ENCODE measurements at regions not wholly inside any gene's neighbourhood (a gene's known extent, or its start where the extent isn't known, plus 50 kb on each side); places are given as distances from the start of the nearest gene placed in this dataset.

DNA sequence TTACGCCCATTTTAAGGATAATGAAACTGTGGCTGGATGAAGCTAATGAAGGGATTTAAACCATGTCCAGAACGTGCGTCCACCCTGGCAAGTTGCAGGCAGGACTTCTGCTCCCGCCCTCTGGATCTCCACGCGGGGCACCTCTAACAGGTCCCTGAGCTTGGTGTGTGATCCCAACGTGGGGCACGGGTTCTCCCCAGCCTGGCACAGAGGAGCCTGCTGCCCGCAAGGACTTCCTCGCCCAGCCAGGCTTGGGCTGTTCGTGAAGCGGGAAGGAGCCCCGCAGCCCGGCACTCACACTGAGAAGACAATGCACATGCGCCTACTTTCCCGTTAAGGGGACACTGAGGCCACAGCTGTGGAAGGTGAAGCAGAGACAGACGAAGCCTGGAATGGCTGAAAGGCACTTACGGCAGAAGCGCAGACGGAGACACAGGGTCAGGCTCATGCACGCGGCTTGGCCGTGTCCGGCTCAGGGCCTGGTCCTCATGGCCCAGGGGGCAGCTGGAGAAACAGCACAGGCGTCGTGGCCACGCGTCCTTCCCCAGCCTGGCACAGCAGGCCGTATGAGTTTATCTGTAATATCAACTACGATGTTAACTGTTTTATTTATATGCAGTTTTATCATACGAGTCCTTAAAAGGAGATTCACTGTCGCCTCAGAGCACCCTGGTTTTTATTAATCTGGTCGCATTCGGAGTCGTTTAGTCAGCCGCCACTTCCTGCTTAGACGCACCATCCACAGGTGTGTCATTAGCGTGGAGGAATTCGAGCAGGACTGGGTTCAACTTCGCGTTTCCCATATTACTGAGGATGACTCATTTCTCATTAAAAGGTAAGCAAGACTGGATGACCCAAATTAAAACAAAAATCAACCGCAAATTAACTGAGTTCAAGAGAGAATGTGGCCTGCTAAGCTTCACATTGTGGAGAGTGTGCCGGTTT is 835.9 kb downstream of the GALR1 start:
- Histone ChIP-seq H3K9ac (ENCODE audit: low read depth, low read length) (no peak overlapping the region), H3K4me1 (ENCODE audit: control insufficient read depth, insufficient read depth, low read length) (no peaks in the 10 kb centered on the region), H3K4me3 (ENCODE audit: low read depth, low read length) (no peak overlapping the region), H3K36me3 (ENCODE audit: control insufficient read depth, insufficient read depth, low read length) (no peaks in the 10 kb centered on the region), H3K27me3 (ENCODE audit: control insufficient read depth, insufficient read depth, low read length) (no peaks in the 10 kb centered on the region), H3K9me3 (ENCODE audit: control insufficient read depth, insufficient read depth, low read length) (no peaks in the 10 kb centered on the region), H3K27ac (ENCODE audit: low read depth, low read length) (no peak overlapping the region)

DNA sequence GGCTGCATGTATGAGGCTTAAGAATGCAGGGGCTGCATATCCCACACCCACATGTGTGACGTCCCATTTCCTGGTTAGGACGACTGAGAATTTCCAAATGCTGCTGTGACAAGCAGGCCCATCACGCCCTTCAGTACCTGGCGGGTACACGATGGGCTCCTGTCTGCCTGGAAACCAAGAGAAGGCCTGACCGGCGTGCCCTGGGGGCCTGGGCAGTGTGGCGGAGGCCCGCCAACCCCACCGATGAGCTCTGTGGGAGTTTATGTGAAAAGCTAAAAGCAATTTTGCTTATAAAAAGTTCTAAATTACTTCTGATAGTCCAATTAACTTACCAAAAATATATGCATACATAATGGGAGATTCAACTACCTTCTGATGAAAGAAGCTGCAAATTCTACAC is 837.3 kb downstream of the GALR1 start:
- Histone ChIP-seq H3K4me1 (ENCODE audit: control insufficient read depth, insufficient read depth, low read length) (no peaks in the 10 kb centered on the region), H3K4me3 (ENCODE audit: low read depth, low read length) (no peak overlapping the region), H3K9me3 (ENCODE audit: control insufficient read depth, insufficient read depth, low read length) (no peaks in the 10 kb centered on the region), H3K27me3 (ENCODE audit: control insufficient read depth, insufficient read depth, low read length) (no peaks in the 10 kb centered on the region), H3K9ac (ENCODE audit: low read depth, low read length) (no peak overlapping the region), H3K27ac (ENCODE audit: low read depth, low read length) (no peak overlapping the region), H3K36me3 (ENCODE audit: control insufficient read depth, insufficient read depth, low read length) (no peaks in the 10 kb centered on the region)

DNA sequence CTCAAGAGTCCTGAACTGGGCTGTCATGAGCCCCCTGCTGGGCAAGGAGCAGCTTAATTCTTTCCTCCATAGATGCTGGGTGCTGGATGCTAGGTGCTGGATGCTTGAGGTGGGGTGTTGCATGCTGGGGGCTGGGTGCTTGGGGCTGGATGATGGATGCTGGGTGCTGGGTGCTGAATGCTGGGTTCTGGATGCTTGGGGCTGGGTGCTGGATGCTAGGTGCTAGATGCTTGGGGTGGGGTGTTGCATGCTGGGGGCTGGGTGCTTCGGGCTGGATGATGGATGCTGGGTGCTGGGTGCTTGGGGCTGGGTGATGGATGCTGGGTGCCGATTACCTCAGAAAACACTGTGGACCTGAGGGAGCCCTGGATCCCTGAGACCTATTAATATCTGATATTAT is 837.7 kb downstream of the GALR1 start:
- H3K36me3 ChIP-seq (ENCODE audit: control insufficient read depth, insufficient read depth, low read length) = no peaks in the 10 kb centered on the region
- no peaks in the 10 kb centered on the region for H3K9me3 ChIP-seq (ENCODE audit: control insufficient read depth, insufficient read depth, low read length)
- no peak overlapping the region for H3K4me3 ChIP-seq (ENCODE audit: low read depth, low read length)
- no peak overlapping the region for H3K27ac ChIP-seq (ENCODE audit: low read depth, low read length)
- no peaks in the 10 kb centered on the region for H3K4me1 ChIP-seq (ENCODE audit: control insufficient read depth, insufficient read depth, low read length)
- H3K9ac ChIP-seq (ENCODE audit: low read depth, low read length) = no peak overlapping the region
- no peaks in the 10 kb centered on the region for H3K27me3 ChIP-seq (ENCODE audit: control insufficient read depth, insufficient read depth, low read length)

DNA sequence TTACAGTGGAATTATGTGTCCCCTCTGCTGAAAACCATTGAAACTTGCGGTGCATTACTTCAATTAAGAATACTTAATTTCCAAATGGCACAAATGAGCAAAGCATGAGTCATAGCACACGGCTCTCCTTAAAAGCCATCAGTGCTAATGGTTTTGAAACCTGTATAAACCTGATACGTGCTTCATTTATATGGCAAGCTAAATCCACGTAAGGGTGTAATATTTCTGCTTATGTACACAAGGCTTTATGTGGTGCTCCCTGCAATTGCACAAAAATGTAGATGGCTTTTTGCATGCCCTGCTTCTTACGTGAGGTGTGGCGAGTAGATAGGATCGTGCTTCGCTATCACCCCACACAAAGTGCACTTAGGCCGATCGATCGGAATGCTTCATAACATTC is 840.9 kb downstream of the GALR1 start:
- no peaks in the 10 kb centered on the region for H3K9me3 ChIP-seq (ENCODE audit: control insufficient read depth, insufficient read depth, low read length)
- no peak overlapping the region for H3K9ac ChIP-seq (ENCODE audit: low read depth, low read length)
- no peak overlapping the region for H3K4me3 ChIP-seq (ENCODE audit: low read depth, low read length)
- H3K27me3 ChIP-seq (ENCODE audit: control insufficient read depth, insufficient read depth, low read length) = no peaks in the 10 kb centered on the region
- no peaks in the 10 kb centered on the region for H3K36me3 ChIP-seq (ENCODE audit: control insufficient read depth, insufficient read depth, low read length)
- peaks cover 5% of the 10 kb centered on the region for H3K4me1 ChIP-seq (ENCODE audit: control insufficient read depth, insufficient read depth, low read length)
- H3K27ac ChIP-seq (ENCODE audit: low read depth, low read length) = no peak overlapping the region

DNA sequence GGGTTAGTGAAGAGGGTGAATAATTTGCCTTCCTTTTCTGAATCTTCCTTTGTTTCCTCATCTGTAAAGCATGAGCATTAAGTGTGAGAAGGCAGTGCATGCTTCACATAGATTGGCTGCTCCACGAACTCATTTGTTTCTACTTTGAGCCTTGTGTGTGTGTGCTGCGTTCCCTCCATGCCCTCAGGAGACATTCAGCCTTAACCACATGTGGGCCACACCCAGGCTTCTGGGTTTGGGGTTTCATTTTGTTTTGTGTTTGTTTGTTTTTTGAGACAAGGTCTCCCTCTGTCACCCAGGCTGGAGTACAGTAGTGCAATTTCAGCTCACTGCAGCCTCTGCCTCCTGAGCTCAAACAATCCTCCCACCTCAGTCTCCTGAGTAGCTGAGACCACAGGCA is 843.3 kb downstream of the GALR1 start:
- H3K4me3 ChIP-seq (ENCODE audit: low read depth, low read length) = no peak overlapping the region
- no peaks in the 10 kb centered on the region for H3K27me3 ChIP-seq (ENCODE audit: control insufficient read depth, insufficient read depth, low read length)
- no peak overlapping the region for H3K9ac ChIP-seq (ENCODE audit: low read depth, low read length)
- peaks cover 5% of the 10 kb centered on the region for H3K4me1 ChIP-seq (ENCODE audit: control insufficient read depth, insufficient read depth, low read length)
- H3K9me3 ChIP-seq (ENCODE audit: control insufficient read depth, insufficient read depth, low read length) = no peaks in the 10 kb centered on the region
- H3K27ac ChIP-seq (ENCODE audit: low read depth, low read length) = no peak overlapping the region
- no peaks in the 10 kb centered on the region for H3K36me3 ChIP-seq (ENCODE audit: control insufficient read depth, insufficient read depth, low read length)

DNA sequence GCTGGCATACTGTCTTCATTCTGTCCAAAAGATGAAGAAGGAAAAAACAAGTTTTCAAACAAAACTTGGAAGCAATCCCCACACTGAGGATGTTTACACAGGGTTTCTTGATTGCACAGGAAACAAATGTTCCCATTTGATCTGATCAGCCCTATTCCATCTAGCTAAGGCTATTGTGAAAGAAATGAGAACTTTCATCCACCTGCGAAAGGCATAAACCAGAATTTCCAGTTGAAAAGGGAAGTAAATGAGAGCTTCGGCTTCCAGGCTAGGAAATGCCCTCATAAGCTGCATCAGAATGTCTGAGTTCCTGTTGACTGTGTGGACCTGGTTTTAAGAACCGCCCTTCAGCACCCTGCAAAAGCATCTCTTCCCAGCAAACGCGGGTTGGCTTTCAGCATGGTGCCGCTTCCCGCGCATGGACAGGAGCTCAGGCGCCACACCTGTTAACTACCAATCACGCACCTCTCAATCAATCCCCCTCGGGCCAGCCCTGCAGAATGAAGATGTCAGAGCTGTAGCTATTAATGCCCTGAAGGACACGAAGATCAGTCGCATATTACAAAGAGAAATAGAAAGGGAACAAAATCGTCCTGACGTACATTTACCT is 850.4 kb downstream of the GALR1 start:
- no peaks in the 10 kb centered on the region for H3K4me1 ChIP-seq (ENCODE audit: control insufficient read depth, insufficient read depth, low read length)
- no peak overlapping the region for H3K9ac ChIP-seq (ENCODE audit: low read depth, low read length)
- H3K27me3 ChIP-seq (ENCODE audit: control insufficient read depth, insufficient read depth, low read length) = no peaks in the 10 kb centered on the region
- no peaks in the 10 kb centered on the region for H3K9me3 ChIP-seq (ENCODE audit: control insufficient read depth, insufficient read depth, low read length)
- no peaks in the 10 kb centered on the region for H3K36me3 ChIP-seq (ENCODE audit: control insufficient read depth, insufficient read depth, low read length)
- no peak overlapping the region for H3K27ac ChIP-seq (ENCODE audit: low read depth, low read length)
- no peak overlapping the region for H3K4me3 ChIP-seq (ENCODE audit: low read depth, low read length)

DNA sequence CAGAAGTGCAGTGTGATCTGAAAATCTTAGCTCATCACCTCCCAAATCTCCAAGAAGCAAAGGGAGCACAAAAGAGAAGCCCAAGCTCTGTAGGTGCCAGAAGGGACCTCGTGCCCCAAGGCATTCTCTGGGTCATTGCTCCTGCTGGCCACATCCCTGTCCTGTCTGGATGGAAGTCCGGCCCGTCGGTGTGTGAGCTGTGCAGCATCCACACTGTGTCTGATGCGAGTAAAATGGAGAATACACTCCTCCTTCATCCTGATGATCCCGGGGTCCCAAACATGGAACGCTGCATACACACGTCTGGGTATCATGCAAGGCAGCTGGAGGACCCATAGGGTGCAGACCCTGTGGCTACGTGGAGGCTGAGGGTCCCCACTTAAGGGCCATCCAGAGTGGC is 851.4 kb downstream of the GALR1 start:
- H3K36me3 ChIP-seq (ENCODE audit: control insufficient read depth, insufficient read depth, low read length) = no peaks in the 10 kb centered on the region
- no peak overlapping the region for H3K4me3 ChIP-seq (ENCODE audit: low read depth, low read length)
- H3K9me3 ChIP-seq (ENCODE audit: control insufficient read depth, insufficient read depth, low read length) = no peaks in the 10 kb centered on the region
- no peak overlapping the region for H3K9ac ChIP-seq (ENCODE audit: low read depth, low read length)
- H3K4me1 ChIP-seq (ENCODE audit: control insufficient read depth, insufficient read depth, low read length) = no peaks in the 10 kb centered on the region
- H3K27ac ChIP-seq (ENCODE audit: low read depth, low read length) = no peak overlapping the region
- H3K27me3 ChIP-seq (ENCODE audit: control insufficient read depth, insufficient read depth, low read length) = no peaks in the 10 kb centered on the region

DNA sequence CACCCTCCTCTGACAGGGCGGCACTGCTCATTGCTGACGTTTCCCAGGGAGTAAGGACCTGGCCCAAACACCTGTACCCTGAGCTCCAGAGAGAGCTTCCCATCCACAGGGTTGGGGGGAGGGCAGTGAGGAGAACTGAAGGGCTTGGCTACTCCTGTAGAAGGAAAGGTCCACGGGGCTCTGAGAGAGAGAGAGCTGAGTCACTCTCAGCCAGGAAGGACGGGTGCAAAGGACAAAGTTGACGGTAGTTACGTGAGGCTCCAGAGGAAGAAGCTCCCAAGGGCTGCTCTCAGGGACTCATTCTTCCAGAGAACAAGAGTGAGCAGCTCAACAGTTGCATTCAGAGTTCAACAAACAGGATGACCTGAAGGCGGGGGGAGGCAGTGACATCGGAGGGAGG is 852.5 kb downstream of the GALR1 start:
- Histone ChIP-seq H3K27ac (ENCODE audit: low read depth, low read length) (no peak overlapping the region), H3K4me3 (ENCODE audit: low read depth, low read length) (no peak overlapping the region), H3K27me3 (ENCODE audit: control insufficient read depth, insufficient read depth, low read length) (no peaks in the 10 kb centered on the region), H3K4me1 (ENCODE audit: control insufficient read depth, insufficient read depth, low read length) (no peaks in the 10 kb centered on the region), H3K9ac (ENCODE audit: low read depth, low read length) (no peak overlapping the region), H3K9me3 (ENCODE audit: control insufficient read depth, insufficient read depth, low read length) (no peaks in the 10 kb centered on the region), H3K36me3 (ENCODE audit: control insufficient read depth, insufficient read depth, low read length) (no peaks in the 10 kb centered on the region)

DNA sequence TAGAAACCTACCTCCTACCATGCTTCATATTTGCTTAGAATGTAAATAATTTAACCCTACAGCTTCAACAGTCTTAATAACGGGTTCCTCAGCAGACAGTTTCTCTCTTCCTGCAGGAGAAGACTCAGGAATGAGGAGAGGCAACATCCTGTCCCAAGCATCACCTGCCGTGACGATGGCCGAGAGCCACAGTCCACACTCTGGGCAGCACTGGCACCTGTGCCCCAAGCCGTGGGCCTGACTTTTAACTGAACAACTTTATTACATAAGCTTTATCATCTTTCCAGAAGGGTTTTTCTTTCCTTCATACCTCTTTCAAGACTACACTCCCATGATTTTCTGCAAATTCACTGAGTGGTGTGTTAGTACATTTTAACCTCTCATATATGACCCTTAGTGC is 856.0 kb downstream of the GALR1 start:
- H3K4me1 ChIP-seq (ENCODE audit: control insufficient read depth, insufficient read depth, low read length) = no peaks in the 10 kb centered on the region
- H3K9me3 ChIP-seq (ENCODE audit: control insufficient read depth, insufficient read depth, low read length) = no peaks in the 10 kb centered on the region
- H3K4me3 ChIP-seq (ENCODE audit: low read depth, low read length) = no peak overlapping the region
- H3K27ac ChIP-seq (ENCODE audit: low read depth, low read length) = no peak overlapping the region
- no peaks in the 10 kb centered on the region for H3K27me3 ChIP-seq (ENCODE audit: control insufficient read depth, insufficient read depth, low read length)
- no peak overlapping the region for H3K9ac ChIP-seq (ENCODE audit: low read depth, low read length)
- H3K36me3 ChIP-seq (ENCODE audit: control insufficient read depth, insufficient read depth, low read length) = no peaks in the 10 kb centered on the region

DNA sequence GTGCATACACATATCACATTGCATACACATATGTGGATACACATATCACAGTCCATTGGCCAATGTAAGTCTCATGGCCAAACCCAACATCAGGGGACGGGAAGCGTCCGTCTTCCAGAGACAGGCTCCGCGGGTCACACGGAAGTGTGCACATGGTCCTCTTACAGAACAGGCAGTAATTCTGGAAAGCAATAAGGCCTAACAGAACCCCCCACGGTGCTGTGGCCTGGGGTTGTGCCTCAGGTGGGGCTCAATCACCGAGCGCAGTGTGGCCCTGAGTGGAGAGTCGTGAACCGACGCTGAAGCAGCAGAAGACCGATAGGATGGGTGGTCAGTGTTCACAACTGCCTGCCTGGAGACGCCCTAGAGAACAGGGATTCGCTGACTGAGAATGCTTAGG is 857.3 kb downstream of the GALR1 start:
- Histone ChIP-seq H3K4me3 (ENCODE audit: low read depth, low read length) (no peak overlapping the region), H3K9ac (ENCODE audit: low read depth, low read length) (no peak overlapping the region), H3K36me3 (ENCODE audit: control insufficient read depth, insufficient read depth, low read length) (no peaks in the 10 kb centered on the region), H3K9me3 (ENCODE audit: control insufficient read depth, insufficient read depth, low read length) (no peaks in the 10 kb centered on the region), H3K4me1 (ENCODE audit: control insufficient read depth, insufficient read depth, low read length) (no peaks in the 10 kb centered on the region), H3K27me3 (ENCODE audit: control insufficient read depth, insufficient read depth, low read length) (no peaks in the 10 kb centered on the region), H3K27ac (ENCODE audit: low read depth, low read length) (no peak overlapping the region)

DNA sequence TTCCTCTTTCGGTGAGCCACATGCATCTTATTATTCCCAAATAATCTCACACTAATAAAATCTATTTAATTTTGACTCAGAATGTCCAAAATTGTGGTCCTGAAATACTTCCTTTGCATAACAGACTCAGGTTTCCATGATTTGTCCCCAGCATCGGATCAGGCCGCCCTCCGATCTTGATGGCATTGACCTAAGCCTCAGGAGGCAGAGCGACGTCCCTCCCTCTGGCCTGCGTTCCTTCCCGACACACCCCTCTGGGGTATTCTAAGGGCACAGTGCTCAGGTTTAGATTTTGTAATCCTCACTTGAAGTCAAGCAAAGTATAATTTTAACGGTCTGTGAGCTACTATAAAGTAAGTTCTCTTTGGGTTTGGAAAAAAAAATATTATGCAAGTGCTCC is 857.7 kb downstream of the GALR1 start:
- H3K4me1 ChIP-seq (ENCODE audit: control insufficient read depth, insufficient read depth, low read length) = no peaks in the 10 kb centered on the region
- no peak overlapping the region for H3K9ac ChIP-seq (ENCODE audit: low read depth, low read length)
- H3K9me3 ChIP-seq (ENCODE audit: control insufficient read depth, insufficient read depth, low read length) = no peaks in the 10 kb centered on the region
- no peak overlapping the region for H3K27ac ChIP-seq (ENCODE audit: low read depth, low read length)
- H3K27me3 ChIP-seq (ENCODE audit: control insufficient read depth, insufficient read depth, low read length) = no peaks in the 10 kb centered on the region
- no peaks in the 10 kb centered on the region for H3K36me3 ChIP-seq (ENCODE audit: control insufficient read depth, insufficient read depth, low read length)
- H3K4me3 ChIP-seq (ENCODE audit: low read depth, low read length) = no peak overlapping the region

All from HUES48 (cell line).